BLaER1 (cell line): ENCODE measurements at regions not wholly inside any gene's neighbourhood (a gene's known extent, or its start where the extent isn't known, plus 50 kb on each side); places are given as distances from the start of the nearest gene placed in this dataset.

Experiments used
- H3K27ac ChIP-seq: shearing (Covaris generic); formaldehyde crosslinking; 2 replicates; pipeline ENCODE4 v1.8.1; 2022
- H3K27me3 ChIP-seq: shearing (Covaris generic); formaldehyde crosslinking; 2 replicates; pipeline ENCODE4 v1.8.1; 2022
- H3K36me3 ChIP-seq: shearing (Covaris generic); formaldehyde crosslinking; 2 replicates; pipeline ENCODE4 v1.8.1; 2022
- H3K4me1 ChIP-seq: shearing (Covaris generic); formaldehyde crosslinking; 2 replicates; pipeline ENCODE4 v1.8.1; 2022
- H3K4me2 ChIP-seq: shearing (Covaris generic); formaldehyde crosslinking; 2 replicates; pipeline ENCODE4 v1.8.1; 2022
- H3K4me3 ChIP-seq: shearing (Covaris generic); formaldehyde crosslinking; 2 replicates; pipeline ENCODE4 v1.8.1; 2022
- H3K9ac ChIP-seq: shearing (Covaris generic); formaldehyde crosslinking; 2 replicates; pipeline ENCODE4 v1.8.1; 2022
- H3K9me3 ChIP-seq: shearing (Covaris generic); formaldehyde crosslinking; 2 replicates; pipeline ENCODE4 v1.8.1; 2022
- H4K20me1 ChIP-seq: shearing (Covaris generic); formaldehyde crosslinking; 2 replicates; pipeline ENCODE4 v1.8.1; 2022
- Cebpa-rat ChIP-seq: shearing (Covaris generic); IDR thresholded peaks from 2 replicates; pipeline ENCODE4 v1.8.1; 2022

GRCh38 chr19:32181216-32181920 is 164.0 kb upstream of the ZNF507 start:
- Histone ChIP-seq H3K27ac (no peak overlapping the region), H4K20me1 (no peaks in the 10 kb centered on the region)

GRCh38 chr19:32186542-32187330 is 158.7 kb upstream of the ZNF507 start:
- H3K36me3 ChIP-seq: no peaks in the 10 kb centered on the region
- H3K27ac ChIP-seq: no peak overlapping the region
- H3K9ac ChIP-seq: no peak overlapping the region
- TF ChIP-seq Cebpa-rat: no peak
- H3K4me1 ChIP-seq: no peaks in the 10 kb centered on the region
- no peak overlapping the region for H3K4me3 ChIP-seq
- no peaks in the 10 kb centered on the region for H4K20me1 ChIP-seq
- no peak overlapping the region for H3K4me2 ChIP-seq
- no peaks in the 10 kb centered on the region; the same call in 1 of the 2 replicates for H3K9me3 ChIP-seq
- H3K27me3 ChIP-seq: no peaks in the 10 kb centered on the region

More at GRCh38 chr19:32181216-32181920, 164.0 kb upstream of the ZNF507 start:
- TF ChIP-seq Cebpa-rat: no peak
- H3K9ac ChIP-seq: no peak overlapping the region
- H3K4me1 ChIP-seq: no peaks in the 10 kb centered on the region
- H3K4me3 ChIP-seq: no peak overlapping the region
- H3K4me2 ChIP-seq: no peak overlapping the region
- no peaks in the 10 kb centered on the region for H3K36me3 ChIP-seq
- H3K9me3 ChIP-seq: no peaks in the 10 kb centered on the region; the same call in 1 of the 2 replicates
- H3K27me3 ChIP-seq: no peaks in the 10 kb centered on the region

GRCh38 chr19:32188921-32189320 is 156.5 kb upstream of the ZNF507 start:
- Histone ChIP-seq H3K9ac (no peak overlapping the region), H3K27me3 (no peaks in the 10 kb centered on the region), H3K9me3 (peaks cover 4% of the 10 kb centered on the region), H3K4me1 (no peaks in the 10 kb centered on the region), H3K27ac (no peak overlapping the region), H3K4me3 (no peak overlapping the region), H4K20me1 (no peaks in the 10 kb centered on the region), H3K36me3 (no peaks in the 10 kb centered on the region), H3K4me2 (no peak overlapping the region)
- no peak for TF ChIP-seq Cebpa-rat

GRCh38 chr19:32189956-32190706 is 155.3 kb upstream of the ZNF507 start:
- Histone ChIP-seq H3K27ac (no peak overlapping the region), H4K20me1 (no peaks in the 10 kb centered on the region), H3K4me3 (no peak overlapping the region), H3K27me3 (no peaks in the 10 kb centered on the region), H3K4me2 (no peak overlapping the region), H3K9ac (no peak overlapping the region), H3K9me3 (peaks cover 12% of the 10 kb centered on the region), H3K4me1 (no peaks in the 10 kb centered on the region), H3K36me3 (no peaks in the 10 kb centered on the region)
- TF ChIP-seq Cebpa-rat: no peak

GRCh38 chr19:32191921-32192320 is 153.5 kb upstream of the ZNF507 start:
- H3K4me1 ChIP-seq: no peaks in the 10 kb centered on the region
- H3K9me3 ChIP-seq: peaks cover 12% of the 10 kb centered on the region
- no peaks in the 10 kb centered on the region for H3K27me3 ChIP-seq
- no peak for TF ChIP-seq Cebpa-rat
- H3K4me3 ChIP-seq: no peak overlapping the region
- H3K9ac ChIP-seq: no peak overlapping the region
- H4K20me1 ChIP-seq: no peaks in the 10 kb centered on the region
- H3K27ac ChIP-seq: no peak overlapping the region
- no peak overlapping the region for H3K4me2 ChIP-seq
- no peaks in the 10 kb centered on the region for H3K36me3 ChIP-seq

GRCh38 chr19:32195706-32196610 is 149.5 kb upstream of the ZNF507 start:
- no peaks in the 10 kb centered on the region for H3K36me3 ChIP-seq
- peaks cover 12% of the 10 kb centered on the region for H3K9me3 ChIP-seq
- no peak overlapping the region for H3K4me3 ChIP-seq
- TF ChIP-seq Cebpa-rat: no peak
- no peak overlapping the region for H3K9ac ChIP-seq
- no peaks in the 10 kb centered on the region for H3K27me3 ChIP-seq
- H3K4me1 ChIP-seq: peaks cover 15% of the 10 kb centered on the region
- H3K27ac ChIP-seq: no peak overlapping the region
- H3K4me2 ChIP-seq: no peak overlapping the region
- H4K20me1 ChIP-seq: no peaks in the 10 kb centered on the region

- peaks cover 12% of the 10 kb centered on the region for H3K9me3 ChIP-seq
- no peaks in the 10 kb centered on the region for H3K36me3 ChIP-seq
- no peak overlapping the region for H3K4me2 ChIP-seq
- TF ChIP-seq Cebpa-rat: no peak
- peaks cover 24% of the 10 kb centered on the region for H3K4me1 ChIP-seq
- no peak overlapping the region for H3K27ac ChIP-seq
- H4K20me1 ChIP-seq: no peaks in the 10 kb centered on the region
- no peak overlapping the region for H3K9ac ChIP-seq
- no peaks in the 10 kb centered on the region for H3K27me3 ChIP-seq
- H3K4me3 ChIP-seq: no peak overlapping the region
Measured at GRCh38 chr19:32196690-32197420, 148.6 kb upstream of the ZNF507 start.

- no peak for TF ChIP-seq Cebpa-rat
- Histone ChIP-seq H3K4me2 (no peak overlapping the region), H3K9ac (no peak overlapping the region), H3K4me1 (peaks cover 31% of the 10 kb centered on the region), H3K4me3 (no peak overlapping the region), H4K20me1 (no peaks in the 10 kb centered on the region), H3K9me3 (peaks cover 10% of the 10 kb centered on the region), H3K36me3 (no peaks in the 10 kb centered on the region), H3K27me3 (no peaks in the 10 kb centered on the region), H3K27ac (no peak overlapping the region)
Measured at GRCh38 chr19:32197896-32198882, 147.2 kb upstream of the ZNF507 start.
